ENCODE measurements at regions not wholly inside any gene's neighbourhood (a gene's known extent, or its start where the extent isn't known, plus 50 kb on each side); places are given as distances from the start of the nearest gene placed in this dataset.
"Not testable (repeated sequence)": the region's sequence is repeated elsewhere in the genome, so short reads cannot be mapped to it uniquely, and the experiment has no call there.

DNA sequence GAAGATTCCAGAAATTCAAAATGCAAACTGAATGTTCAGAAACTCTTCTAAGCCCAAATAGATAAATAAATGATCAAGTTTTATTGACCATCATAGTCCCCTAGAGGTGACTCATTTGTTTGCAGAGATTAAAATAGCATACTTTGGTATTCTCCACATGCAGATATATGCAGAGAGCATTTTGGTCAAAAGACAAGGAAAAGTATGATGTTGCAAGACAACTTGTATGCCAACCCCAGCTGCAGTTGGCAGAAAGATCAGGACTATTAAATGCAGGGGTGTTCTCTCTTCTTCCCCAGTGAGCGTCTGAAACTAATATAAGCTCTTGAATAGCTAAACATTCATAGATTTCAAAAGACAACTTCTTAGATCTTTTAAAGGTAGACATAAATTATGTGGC, 404.9 kb downstream of the LTN1 start:
- DNase-seq (ENCODE audit: low spot score) = no peak

DNA sequence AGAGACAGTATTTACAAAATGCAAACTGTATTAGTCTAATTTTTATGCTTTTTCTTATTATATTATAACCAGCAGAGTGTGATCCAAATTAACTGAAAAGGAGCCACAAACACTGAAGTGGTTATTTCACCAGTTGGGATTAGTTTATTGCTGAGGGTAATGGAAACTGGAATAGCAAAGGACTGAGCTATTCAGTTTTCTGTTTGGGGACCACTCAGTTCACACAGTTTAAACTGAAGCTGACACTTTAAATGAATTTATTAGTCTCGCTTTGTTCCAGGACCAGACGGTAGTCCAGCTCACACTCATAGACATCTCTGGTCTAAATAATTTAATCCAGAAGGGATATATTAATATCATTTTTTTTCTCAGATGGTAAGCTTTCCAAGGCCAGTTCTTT, 410.7 kb downstream of the LTN1 start:
- no peak for DNase-seq (ENCODE audit: low spot score)

DNA sequence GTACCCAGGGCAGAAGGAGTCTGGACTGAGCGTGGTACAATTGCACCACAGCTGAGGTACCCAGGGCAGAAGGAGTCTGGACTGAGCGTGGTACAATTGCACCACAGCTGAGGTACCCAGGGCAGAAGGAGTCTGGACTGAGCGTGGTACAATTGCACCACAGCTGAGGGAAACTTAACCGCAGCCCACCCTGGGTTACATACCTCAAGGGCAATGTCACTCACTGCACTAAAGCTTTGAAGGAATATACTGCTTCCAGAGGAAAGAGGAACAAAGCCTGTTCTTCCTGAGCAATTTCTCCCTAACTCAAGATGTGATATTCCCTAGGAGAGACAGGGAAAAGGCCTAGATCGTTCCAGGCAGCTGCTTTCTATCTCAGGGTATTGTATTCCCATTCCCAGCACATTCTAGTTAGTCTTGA, 411.4 kb downstream of the LTN1 start:
- DNase-seq (ENCODE audit: low spot score) = not testable (repeated sequence)

DNA sequence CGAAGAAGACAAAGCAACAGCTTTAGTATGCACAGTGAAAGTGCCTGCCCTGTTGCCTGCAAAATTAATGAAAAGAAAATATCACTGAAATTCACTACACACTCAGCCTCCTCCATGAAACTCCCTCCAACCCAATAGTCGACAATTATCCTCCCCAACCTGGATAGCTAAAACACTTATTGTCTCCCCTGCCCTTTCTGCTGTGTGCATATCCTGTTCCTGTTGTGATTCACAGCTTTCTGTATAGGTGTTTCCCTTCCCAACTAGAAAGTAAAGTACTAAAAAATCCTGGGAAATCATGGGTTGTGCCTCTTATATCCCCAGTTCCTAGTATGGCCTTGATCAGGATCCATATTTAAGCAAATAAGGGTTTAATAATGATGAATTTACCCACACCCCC, 412.1 kb downstream of the LTN1 start:
- no peak for DNase-seq (ENCODE audit: low spot score)

DNA sequence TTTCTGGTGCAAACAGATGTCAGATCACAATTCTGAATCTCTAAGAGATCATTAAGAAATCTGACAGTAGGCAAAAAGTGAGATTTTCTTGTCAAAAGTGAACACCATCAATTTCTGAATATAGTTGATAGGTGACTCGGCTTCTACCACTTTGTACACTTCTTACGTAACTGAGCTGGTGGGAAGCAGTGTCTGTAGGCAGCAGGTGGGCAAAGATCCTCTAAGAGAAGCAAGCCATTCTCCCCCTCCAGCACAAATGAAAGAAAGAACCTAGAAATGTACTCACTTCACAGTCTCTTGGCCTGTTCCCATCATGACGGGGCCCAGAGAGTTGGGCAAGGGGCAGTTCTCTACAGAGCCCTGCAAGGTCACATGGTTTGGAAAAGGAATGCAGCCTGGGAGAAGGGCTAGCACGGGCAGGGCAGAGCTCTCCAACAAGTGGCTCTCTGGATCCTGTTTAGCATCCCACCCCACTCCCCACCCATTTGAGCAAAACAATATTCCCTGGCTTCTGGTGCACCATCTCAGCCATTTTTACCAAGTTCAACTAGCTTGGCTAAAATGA, 412.6 kb downstream of the LTN1 start:
- DNase-seq (ENCODE audit: low spot score) = no peak

DNA sequence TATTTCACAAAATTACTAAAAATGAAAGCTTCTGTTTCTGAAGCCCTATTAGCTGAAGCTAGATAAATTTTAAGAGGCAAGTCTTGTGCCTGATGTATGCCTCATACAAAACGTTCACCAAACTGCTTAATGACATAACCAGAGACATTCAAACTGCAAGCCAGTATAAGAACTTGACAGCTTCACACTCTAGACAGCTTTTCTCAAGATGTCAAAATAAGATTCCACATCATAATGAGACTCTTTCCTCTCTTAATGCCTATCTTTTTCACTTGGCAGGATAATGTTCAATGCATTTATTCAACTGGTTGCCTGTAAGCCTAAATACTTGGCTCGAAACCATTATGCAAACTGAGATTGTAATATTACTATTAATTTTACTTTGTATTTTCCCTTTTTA, 424.0 kb downstream of the LTN1 start:
- DNase-seq (ENCODE audit: low spot score) = no peak

DNA sequence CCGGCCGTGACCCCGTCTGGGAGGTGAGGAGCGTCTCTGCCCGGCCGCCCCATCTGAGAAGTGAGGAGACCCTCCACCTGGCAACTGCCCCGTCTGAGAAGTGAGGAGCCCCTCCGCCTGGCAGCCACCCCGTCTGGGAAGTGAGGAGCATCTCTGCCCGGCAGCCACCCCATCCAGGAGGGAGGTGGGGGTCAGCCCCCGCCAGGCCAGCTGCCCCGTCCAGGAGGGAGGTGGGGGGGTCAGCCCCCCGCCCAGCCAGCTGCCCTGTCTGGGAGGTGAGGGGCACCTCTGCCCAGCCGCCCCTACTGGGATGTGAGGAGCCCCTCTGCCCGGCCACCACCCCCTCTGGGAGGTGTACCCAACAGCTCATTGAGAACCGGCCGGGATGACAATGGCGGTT, 428.7 kb downstream of the LTN1 start:
- not testable (repeated sequence) for DNase-seq (ENCODE audit: low spot score)

DNA sequence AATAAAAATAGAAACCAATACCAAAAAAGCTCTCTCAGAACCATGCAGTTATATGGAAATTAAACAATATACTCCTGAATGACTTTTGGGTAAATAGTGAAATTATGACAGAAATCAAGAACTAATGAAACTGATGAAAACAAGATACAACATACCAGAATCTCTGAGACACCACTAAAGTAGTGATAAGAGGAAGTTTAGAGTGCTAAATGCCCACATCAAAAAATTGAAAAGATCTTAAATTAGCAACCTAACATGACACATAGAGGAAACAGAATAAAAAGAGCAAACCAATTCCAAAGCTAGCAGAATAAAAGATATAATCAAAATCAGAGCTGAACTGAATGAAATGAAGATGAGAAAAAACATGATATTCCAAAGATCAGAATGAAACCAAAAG, 430.9 kb downstream of the LTN1 start:
- no peak for DNase-seq (ENCODE audit: low spot score)

DNA sequence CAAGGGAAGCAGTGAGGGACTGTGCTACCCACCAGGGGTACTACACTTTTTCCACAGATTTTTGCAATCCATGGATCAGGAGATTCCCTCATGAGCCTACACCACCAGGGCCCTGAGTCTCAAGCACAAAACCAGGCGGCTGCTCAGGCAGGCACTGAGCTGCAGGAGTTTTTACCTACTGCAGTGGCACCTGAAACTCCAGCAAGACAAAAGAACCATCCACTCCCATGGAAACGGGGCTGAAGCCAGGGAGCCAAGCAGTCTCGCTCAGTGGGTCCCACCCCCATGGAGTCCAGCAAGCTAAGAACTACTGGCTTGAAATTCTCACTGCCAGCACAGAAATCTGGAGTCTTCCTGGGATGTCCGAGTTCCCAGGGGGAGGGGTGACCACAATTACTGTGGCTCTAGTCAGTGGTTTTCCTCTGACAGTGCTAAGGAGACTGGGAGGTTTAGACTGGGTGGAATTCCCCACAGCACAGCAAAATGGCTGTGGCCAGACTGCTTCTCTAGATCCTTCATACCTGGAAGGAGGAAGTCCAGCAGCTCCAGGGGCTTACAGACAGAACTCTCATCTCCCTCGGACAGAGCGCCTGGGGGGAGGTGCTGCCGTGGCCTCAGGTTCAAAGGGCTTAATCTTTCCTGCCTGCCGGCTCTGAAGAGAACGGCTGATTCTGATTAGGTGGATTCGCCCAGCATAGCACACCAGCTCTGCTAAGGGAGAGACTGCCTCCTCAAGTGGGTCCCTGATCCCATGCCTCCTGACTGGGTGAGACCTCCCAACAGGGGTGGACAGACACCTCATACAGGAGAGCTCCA, 437.8 kb downstream of the LTN1 start:
- DNase-seq (ENCODE audit: low spot score) = no peak

DNA sequence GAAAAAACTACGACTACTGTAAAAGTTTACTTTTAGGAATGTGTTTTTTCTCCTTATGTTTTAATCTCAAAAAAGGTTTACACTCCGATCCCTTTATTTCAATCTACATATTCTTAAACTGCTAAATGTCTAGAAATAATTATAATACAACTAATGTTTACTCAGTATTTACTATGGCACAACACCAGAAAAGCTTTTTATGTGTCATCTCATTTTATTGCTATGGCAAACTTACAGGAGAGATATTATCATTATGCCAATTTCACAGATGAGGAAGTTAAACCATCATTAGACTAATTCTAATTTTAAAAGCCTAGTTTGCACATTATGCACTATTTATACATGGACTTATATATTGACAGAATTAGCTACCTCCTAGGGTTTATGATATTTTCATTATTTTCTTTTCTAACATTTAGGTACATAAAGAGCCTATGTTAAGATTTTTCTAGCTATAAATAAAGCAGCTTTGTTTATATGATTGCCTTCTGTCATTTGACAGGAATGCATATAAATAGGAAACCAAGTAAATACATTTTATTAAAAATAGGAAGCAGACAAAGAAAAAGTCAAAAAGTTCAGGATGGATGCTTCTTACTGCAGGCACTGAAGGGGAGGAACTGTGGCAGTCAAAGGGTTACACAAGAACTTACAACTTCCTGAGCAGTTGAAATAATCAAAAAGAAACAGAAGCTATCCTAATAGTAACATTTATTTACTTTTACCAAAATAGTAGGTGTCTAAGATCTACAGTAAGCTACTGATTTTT, 442.4 kb downstream of the LTN1 start:
- no peak for DNase-seq (ENCODE audit: low spot score)

DNA sequence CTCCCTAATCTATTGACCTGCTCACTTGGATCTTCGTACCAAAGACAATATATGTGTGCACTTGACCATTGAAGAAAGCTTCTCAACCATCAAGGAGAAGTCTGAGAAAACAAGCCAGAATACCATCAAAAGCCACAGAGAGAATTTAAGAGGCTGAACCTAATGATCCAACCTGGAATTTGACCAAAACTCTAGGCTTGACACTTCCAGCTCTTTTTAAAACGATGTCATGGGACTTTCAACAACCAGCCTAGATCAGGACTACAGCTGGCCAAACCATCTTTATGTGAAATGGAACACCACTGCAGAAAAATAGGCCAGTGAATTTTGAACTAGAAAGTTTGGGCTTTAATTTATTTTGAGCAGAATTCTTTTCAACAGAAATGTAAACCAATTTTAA, 444.4 kb downstream of the LTN1 start:
- no peak for DNase-seq (ENCODE audit: low spot score)

DNA sequence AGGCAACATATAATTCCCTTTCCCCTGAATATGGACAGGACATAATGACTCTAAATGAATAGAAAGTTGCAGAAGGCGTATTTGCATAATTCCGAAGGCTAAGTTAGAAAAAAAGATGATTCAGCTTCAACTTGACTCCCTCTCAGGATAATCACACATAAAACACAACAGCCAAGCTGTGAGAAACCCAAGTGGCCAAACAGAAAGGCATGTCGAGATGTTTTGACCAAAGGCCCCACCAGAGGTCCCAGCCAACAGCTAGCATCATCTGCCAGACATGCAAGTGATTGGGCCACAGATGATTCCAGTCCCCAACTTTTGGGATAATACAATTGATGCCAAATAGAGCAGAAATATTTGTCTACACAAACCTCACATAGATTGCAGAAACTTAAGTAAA, 444.9 kb downstream of the LTN1 start:
- no peak for DNase-seq (ENCODE audit: low spot score)

DNA sequence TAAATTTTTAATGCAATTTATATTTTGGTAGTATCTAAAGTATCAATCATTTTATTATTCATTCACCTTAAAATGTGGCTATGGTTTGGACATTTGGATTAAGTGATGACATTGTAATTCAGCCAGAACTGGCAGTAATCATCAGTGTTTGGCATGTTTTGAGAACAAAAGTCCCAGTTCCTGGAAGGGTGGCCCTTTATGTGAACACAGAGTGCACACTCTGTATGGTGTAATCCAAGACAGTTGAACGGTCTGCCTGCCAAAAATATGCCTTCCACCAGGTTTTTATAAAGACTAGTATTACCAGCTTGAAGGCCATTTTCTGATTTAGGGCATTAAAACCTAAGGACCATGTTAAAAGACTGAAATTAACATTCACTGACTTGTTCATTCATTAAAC, 448.7 kb downstream of the LTN1 start:
- DNase-seq (ENCODE audit: low spot score) = no peak

DNA sequence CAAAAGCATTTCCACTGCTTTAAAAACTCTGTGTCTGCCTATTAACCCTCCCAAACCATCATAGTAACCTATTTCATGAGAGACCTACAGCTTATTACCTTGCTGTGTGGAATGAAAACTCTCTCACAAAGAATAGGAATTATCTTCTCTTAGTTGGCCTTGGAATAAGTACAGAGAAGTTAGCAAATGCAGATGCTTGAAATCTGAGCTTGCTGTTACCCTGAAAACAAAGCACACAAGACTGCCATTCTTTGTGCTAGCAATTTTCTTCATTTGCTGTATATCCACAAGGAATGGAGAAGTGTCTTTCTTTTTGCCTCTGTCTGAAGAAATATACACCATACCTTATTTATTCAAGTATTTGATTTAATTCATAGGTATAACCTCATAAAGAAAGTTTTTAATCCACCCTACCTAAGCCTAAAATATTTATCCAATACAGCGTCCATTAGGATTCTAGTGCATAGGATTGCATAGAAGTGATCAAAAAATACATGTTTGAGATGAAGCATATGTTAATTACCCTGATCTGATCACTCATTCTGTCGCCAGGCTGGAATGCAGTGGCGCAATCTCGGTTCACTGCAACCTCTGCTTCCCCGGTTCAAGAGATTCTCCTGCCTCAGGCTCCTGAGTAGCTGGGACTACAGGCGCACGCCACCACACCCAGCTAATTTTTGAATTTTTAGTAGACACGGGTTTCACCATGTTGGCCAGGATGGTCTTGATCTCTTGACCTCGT, 451.1 kb downstream of the LTN1 start:
- no peak for DNase-seq (ENCODE audit: low spot score)

DNA sequence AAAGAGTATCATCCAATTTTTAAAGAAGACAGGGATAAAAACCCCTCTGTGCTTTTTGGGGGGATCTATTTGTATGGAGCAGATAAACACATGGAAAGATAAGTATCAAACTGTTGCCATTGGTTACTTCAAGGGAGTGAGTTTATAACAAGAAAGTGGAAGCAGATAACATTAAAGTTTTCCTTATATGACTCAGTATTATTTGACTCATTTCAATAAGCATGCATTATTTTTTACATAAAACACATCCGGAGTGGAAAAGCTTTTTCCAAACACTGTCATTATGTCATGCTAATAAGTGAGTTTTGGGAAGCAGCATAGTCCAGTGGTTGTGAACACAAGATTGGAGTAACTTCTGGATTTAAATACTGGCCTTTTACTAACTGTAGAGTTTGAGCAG, 452.2 kb downstream of the LTN1 start:
- DNase-seq (ENCODE audit: low spot score) = no peak

DNA sequence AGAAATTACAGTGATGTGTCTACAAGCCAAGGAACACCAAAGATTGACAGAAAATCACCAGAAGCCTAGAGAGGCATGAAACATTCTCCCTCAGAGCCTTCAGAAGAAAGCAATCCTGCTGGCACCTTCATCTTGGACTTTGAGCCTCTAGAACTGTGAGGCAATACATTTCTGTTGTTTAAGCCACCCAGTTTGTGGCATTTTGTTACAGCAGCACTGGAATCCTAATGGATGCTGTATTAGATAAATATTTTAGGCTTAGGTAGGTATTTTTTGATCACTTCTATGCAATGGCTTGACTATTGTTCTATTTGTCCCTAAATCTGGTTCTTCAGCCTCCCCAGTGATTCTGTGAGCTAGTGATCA, 453.1 kb downstream of the LTN1 start:
- DNase-seq (ENCODE audit: low spot score) = no peak

DNA sequence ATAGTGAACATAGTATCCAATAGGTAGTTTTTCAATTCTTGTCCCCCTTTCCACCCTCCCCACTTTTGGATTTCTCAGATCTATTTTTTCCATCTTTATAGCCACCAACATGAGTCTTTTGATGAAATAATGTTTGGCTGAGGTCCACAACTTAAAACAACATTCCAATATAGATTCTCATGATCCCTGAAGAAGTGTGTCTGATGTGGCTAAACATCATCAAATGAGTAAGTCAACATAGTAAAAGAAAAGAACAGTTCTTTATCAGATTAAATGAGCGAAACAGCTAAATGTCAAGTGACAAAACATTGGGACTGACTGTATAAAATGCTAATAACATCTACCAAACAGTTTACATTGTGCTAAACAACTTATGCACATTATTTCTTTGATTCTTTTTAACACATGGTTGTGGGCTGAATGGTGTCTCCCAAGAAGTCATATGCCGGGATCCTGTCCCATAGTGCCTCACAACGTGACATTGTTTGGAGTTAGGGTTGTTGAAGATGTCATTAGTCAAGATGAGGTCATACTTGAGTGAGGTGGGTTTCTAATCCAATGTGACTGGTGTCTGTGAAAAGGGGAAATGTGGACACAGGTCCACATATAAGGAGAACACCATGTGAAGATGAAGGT, 453.6 kb downstream of the LTN1 start:
- no peak for DNase-seq (ENCODE audit: low spot score)

DNA sequence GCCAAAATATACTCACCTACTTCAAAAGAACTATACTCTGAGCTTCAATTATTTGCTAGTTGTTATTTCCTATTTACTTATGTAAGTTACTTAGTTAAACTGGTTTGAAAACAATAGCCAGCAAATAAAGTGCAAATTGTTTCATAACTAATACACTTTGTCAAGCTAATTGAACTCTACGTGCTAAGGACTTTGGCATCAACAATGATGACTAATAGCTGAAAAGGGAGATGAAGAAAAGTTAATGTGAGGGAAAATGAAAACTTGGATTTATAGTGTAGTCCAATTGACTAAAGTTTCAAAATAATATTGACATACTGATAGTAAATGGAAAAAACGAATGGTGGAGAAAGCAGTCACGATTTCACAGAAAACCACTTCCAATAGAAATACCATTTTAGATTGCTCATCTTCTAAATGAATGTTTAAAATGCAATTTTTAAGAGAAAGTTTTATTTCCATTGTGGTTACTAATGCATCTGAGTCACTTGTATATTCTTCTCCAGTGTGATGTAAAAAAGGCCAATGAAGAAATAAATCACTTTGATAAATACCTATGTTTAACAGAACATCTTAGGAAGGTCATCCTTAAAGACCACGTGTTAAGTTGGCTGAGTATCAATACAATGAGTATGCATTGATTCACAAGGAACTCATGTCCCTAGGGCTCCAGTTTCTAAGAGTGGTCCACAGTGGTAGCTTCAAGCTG, 455.2 kb downstream of the LTN1 start:
- no peak for DNase-seq (ENCODE audit: low spot score)

DNA sequence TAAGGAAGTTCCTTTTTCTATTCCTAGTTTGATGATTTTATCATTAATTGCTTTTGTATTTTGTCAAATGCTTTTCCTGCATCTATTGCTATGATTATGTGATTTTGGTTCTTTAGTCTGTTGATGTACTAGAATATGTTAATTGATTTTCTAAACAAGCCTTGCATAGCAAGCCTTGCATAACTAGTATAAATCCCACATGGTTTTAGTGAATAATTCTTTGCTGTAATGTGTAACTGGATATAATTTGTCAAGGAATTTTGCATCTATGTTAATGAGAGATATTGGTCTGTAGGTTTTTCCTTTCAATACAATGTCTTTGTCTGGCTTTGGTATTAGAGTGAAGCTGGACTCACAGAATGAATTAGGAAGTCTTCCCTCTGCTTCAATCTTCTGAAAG, 460.2 kb downstream of the LTN1 start:
- DNase-seq (ENCODE audit: low spot score) = no peak

DNA sequence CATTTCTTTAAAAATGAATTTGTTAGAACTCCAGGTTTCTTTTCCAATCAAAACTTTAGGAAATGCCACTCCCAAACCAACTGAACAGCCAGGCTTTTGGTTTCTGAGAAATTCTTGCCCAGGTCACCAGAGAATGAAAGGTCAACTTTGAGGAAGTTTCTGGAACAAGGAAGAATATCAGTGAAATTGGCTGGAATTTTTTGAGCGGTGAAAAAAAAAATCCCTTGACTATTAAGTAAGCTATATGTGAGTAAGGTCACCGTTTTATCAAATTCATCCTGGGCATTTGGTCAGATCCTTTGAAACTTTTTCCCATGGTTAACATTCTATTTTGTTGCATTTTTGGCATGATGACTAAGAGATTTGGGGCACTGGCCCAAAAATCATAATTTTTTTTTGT, 469.3 kb downstream of the LTN1 start:
- DNase-seq (ENCODE audit: low spot score) = no peak

DNA sequence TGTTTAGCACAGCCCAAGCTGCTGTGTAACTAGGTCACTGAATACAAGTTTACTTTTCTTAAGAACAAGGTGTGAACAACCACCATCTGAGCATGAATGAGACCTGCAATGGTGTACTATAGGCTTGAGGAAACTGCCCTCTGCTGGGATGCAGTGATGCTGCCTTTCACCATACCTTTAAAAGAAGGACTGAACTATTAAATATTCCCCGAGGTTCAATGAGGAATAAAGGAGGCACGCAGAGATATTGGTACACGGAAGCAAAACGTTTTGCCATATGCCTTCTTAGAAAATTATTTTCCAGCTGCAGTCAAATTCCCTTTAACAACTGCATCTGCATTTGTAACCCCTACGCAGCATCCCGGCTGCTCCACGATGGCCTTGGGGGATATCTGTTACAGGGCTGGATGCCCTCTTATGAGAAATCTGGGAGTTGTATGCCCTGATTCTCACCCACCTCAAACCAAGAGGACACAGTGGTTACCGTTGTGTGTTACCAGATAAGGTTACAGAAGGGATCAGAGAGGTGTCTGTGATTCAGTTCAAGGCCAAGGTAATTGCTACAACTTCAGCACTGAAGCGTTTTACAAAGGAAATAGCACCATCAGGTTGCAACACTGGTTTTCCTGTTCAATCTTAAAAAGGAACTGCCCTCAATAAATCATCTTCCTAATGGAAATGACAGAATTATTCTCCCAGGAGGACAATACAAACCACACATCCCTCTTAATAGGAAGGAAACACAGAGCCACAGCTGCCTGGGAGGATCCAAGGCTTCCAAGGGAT, 470.5 kb downstream of the LTN1 start:
- DNase-seq (ENCODE audit: low spot score) = no peak
